Breast epithelium (tissue), 3 donors: ENCODE measurements at regions not wholly inside any gene's neighbourhood (a gene's known extent, or its start where the extent isn't known, plus 50 kb on each side); places are given as distances from the start of the nearest gene placed in this dataset.

Source experiments
- CTCF ChIP-seq, 3 donors: fragments of 450-650 bp; IDR thresholded peaks; one replicate each; pipeline ENCODE4 v1.5.1; 2016 to 2017; ENCODE audit warnings: antibody characterized with exemption in 3 of 3, mild to moderate bottlenecking in 3 of 3, moderate library complexity in 3 of 3
- POLR2A ChIP-seq: fragments of 450-650 bp; IDR thresholded peaks from one replicate; pipeline ENCODE4 v1.6.1; 2016; ENCODE audit warnings: antibody characterized with exemption, mild to moderate bottlenecking, moderate library complexity

GRCh38 chr2:234305846-234306245, 191.0 kb downstream of the ARL4C start:
- TF ChIP-seq CTCF (IDR thresholded peaks at IDR 0.05) (no peak), POLR2A (no peak)
